ENCODE measurements at regions not wholly inside any gene's neighbourhood (a gene's known extent, or its start where the extent isn't known, plus 50 kb on each side); places are given as distances from the start of the nearest gene placed in this dataset.
"Not testable (repeated sequence)": the region's sequence is repeated elsewhere in the genome, so short reads cannot be mapped to it uniquely, and the experiment has no call there.

GRCh38 chr3:35137612-35138011 is 501.7 kb upstream of the ARPP21 start:
- H3K36me3 ChIP-seq = no peaks in the 10 kb centered on the region
- intact Hi-C loops (cut with DNase I) = no loop called here
- no peaks in the 10 kb centered on the region for H3K27me3 ChIP-seq
- TF ChIP-seq CTCF (IDR thresholded peaks at IDR 0.05) = no peak
- no peak for TF ChIP-seq EP300 (IDR thresholded peaks at IDR 0.05)
- TF ChIP-seq POLR2AphosphoS5 (IDR thresholded peaks at IDR 0.05) = no peak
- DNase-seq = no peak
- H3K4me3 ChIP-seq = no peak overlapping the region
- no peak overlapping the region for H3K27ac ChIP-seq
- H3K9me3 ChIP-seq = peaks cover 0 to 5% (median 0%) of the 10 kb centered on the region in 4 donors
- H3K4me1 ChIP-seq = no peaks in the 10 kb centered on the region

- H3K36me3 ChIP-seq = no peaks in the 10 kb centered on the region
- WGBS, 2 donors = 71 to 75% methylated on average over 4 of the region's 4 CpGs
- H3K4me1 ChIP-seq = no peaks in the 10 kb centered on the region
- no peak overlapping the region for H3K27ac ChIP-seq
- no peaks in the 10 kb centered on the region for H3K27me3 ChIP-seq
- intact Hi-C loops (cut with DNase I) = no loop called here
- DNase-seq = no peak
- peaks cover 0 to 5% (median 0%) of the 10 kb centered on the region in 4 donors for H3K9me3 ChIP-seq
- no peak overlapping the region for H3K4me3 ChIP-seq
- TF ChIP-seq CTCF (IDR thresholded peaks at IDR 0.05) = no peak
- TF ChIP-seq EP300 (IDR thresholded peaks at IDR 0.05) = no peak
These were observed 497.9 kb upstream of the ARPP21 start for GRCh38 chr3:35141406-35141805.

GRCh38 chr3:35144011-35144410 is 495.3 kb upstream of the ARPP21 start:
- H3K9me3 ChIP-seq = peaks cover 0 to 5% (median 0%) of the 10 kb centered on the region in 4 donors
- no peaks in the 10 kb centered on the region for H3K27me3 ChIP-seq
- H3K36me3 ChIP-seq = no peaks in the 10 kb centered on the region
- H3K27ac ChIP-seq = no peak overlapping the region
- TF ChIP-seq CTCF (IDR thresholded peaks at IDR 0.05) = no peak
- no peak for TF ChIP-seq POLR2A (IDR thresholded peaks at IDR 0.05)
- no peak for TF ChIP-seq POLR2AphosphoS5 (IDR thresholded peaks at IDR 0.05)
- TF ChIP-seq EP300 (IDR thresholded peaks at IDR 0.05) = no peak
- no peak for DNase-seq
- intact Hi-C loops (cut with DNase I) = no loop called here
- H3K4me3 ChIP-seq = no peak overlapping the region
- no peaks in the 10 kb centered on the region for H3K4me1 ChIP-seq

- H3K36me3 ChIP-seq; H3K27me3 ChIP-seq; H3K9me3 ChIP-seq; H3K4me1 ChIP-seq; DNase-seq; H3K27ac ChIP-seq; H3K4me3 ChIP-seq; intact Hi-C loops (cut with DNase I): not testable (repeated sequence)
- WGBS, 2 donors = 72 to 80% methylated on average over 10 of the region's 10 CpGs
These were observed 492.9 kb upstream of the ARPP21 start for GRCh38 chr3:35146256-35147035.

- TF ChIP-seq EP300 (IDR thresholded peaks at IDR 0.05) (no peak), POLR2A (IDR thresholded peaks at IDR 0.05) (no peak), CTCF (IDR thresholded peaks at IDR 0.05) (no peak), POLR2AphosphoS5 (IDR thresholded peaks at IDR 0.05) (no peak)
- intact Hi-C loops (cut with DNase I) = no loop called here
- H3K27me3 ChIP-seq = no peaks in the 10 kb centered on the region
- no peaks in the 10 kb centered on the region for H3K36me3 ChIP-seq
- 53 to 78% methylated on average over 2 of the region's 2 CpGs for WGBS, 2 donors
- H3K4me3 ChIP-seq = no peak overlapping the region
- H3K4me1 ChIP-seq = no peaks in the 10 kb centered on the region
- peaks cover 0 to 4% (median 0%) of the 10 kb centered on the region in 4 donors for H3K9me3 ChIP-seq
- DNase-seq = no peak
- no peak overlapping the region for H3K27ac ChIP-seq
These were observed 455.2 kb upstream of the ARPP21 start for GRCh38 chr3:35183927-35184675.

Data from sigmoid colon (tissue), 6 donors.